ENCODE measurements at regions not wholly inside any gene's neighbourhood (a gene's known extent, or its start where the extent isn't known, plus 50 kb on each side); places are given as distances from the start of the nearest gene placed in this dataset.

DNA sequence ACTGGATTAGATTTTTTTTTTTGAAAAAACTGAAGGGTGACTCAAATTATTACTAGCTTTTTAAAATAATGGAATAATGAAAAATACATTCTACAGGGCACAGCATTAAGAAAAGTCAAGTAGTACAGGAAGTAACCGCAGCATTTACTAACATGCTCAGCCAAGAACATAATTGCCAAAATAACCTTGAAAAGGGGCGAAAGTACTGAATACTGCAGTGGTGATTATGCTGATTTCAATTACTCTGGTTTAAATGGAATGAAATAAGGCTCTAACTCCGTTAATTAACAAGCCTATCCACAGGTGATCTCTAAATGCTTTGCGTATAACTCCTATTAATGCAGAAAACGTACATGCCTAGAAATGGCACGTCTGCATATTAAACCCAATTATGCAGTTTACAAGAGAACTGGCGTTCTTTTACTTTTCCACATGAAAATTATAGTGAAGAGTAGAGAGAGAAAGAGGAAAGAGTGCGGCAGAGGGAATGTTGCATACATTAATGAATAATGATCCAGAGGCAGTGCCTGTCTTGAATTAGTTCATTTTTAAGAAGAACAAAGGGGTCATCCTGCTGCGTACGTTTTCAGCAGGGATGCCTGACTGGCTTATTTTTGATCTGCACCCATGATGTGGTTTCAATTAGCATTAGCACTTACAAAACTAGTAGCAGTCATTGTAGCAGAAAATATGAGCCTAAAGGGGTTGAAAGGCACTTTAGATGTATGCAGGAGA is 612.4 kb downstream of the NYAP2 start:
- Histone ChIP-seq H3K36me3 (ENCODE audit: control insufficient read depth in 4 of 4, insufficient read depth in 4 of 4, low read length in 4 of 4) (no peaks in the 10 kb centered on the region), H3K9ac (ENCODE audit: insufficient read depth in 1 of 2, low read length in 2 of 2) (no peak overlapping the region), H3K4me3 (no peak overlapping the region), H3K9me3 (ENCODE audit: control insufficient read depth in 4 of 4, insufficient read depth in 3 of 4, low read length in 3 of 4) (no peaks in the 10 kb centered on the region), H3K4me1 (ENCODE audit: control insufficient read depth in 5 of 5, insufficient read depth in 5 of 5, low read length in 5 of 5) (no peaks in the 10 kb centered on the region), H3K27ac (ENCODE audit: low read depth in 1 of 2, low read length in 1 of 2) (no peak overlapping the region), H3K27me3 (ENCODE audit: control insufficient read depth in 3 of 3, insufficient read depth in 3 of 3, low read length in 2 of 3) (no peaks in the 10 kb centered on the region)
- TF ChIP-seq, protein P1, sequence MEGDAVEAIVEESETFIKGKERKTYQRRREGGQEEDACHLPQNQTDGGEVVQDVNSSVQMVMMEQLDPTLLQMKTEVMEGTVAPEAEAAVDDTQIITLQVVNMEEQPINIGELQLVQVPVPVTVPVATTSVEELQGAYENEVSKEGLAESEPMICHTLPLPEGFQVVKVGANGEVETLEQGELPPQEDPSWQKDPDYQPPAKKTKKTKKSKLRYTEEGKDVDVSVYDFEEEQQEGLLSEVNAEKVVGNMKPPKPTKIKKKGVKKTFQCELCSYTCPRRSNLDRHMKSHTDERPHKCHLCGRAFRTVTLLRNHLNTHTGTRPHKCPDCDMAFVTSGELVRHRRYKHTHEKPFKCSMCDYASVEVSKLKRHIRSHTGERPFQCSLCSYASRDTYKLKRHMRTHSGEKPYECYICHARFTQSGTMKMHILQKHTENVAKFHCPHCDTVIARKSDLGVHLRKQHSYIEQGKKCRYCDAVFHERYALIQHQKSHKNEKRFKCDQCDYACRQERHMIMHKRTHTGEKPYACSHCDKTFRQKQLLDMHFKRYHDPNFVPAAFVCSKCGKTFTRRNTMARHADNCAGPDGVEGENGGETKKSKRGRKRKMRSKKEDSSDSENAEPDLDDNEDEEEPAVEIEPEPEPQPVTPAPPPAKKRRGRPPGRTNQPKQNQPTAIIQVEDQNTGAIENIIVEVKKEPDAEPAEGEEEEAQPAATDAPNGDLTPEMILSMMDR (IDR thresholded peaks at IDR 0.05; ENCODE audit: control extremely low read depth, extremely low read depth) = no peak
- ATAC-seq (ENCODE audit: insufficient read depth, low FRiP score) (no peak), DNase-seq (no peak)
- WGBS, 2 donors = 90 to 93% methylated on average over 10 of the region's 10 CpGs

DNA sequence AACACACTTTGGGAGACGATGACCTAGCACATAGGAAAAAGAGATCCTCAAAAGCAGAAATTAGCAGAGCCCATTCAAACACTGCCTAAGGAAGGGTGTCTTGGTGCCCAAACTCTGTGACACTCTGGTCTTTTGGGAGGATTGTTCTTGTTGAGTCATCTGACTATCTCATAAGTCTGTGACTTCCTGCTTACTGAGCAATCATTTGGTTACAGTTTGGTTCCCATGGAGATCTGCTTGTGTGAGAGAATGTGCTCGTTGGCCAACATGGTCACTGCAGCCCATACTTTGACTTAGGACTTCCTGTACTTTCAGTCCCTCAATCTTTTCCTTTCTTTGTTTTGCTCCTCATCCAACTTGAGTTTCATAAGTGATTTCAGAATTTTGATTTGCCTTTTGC is 602.9 kb downstream of the NYAP2 start:
- ATAC-seq (ENCODE audit: insufficient read depth, low FRiP score) = peak; percentile 68
- DNase-seq = peak in 2 of 3 donors; percentile 27 to 53
- Histone ChIP-seq H3K36me3 (ENCODE audit: control insufficient read depth in 4 of 4, insufficient read depth in 4 of 4, low read length in 4 of 4) (no peaks in the 10 kb centered on the region), H3K27me3 (ENCODE audit: control insufficient read depth in 3 of 3, insufficient read depth in 3 of 3, low read length in 2 of 3) (no peaks in the 10 kb centered on the region), H3K4me3 (no peak overlapping the region), H3K9ac (ENCODE audit: insufficient read depth in 1 of 2, low read length in 2 of 2) (no peak overlapping the region), H3K9me3 (ENCODE audit: control insufficient read depth in 4 of 4, insufficient read depth in 3 of 4, low read length in 3 of 4) (no peaks in the 10 kb centered on the region), H3K4me1 (ENCODE audit: control insufficient read depth in 5 of 5, insufficient read depth in 5 of 5, low read length in 5 of 5) (no peaks in the 10 kb centered on the region), H3K27ac (ENCODE audit: low read depth in 1 of 2, low read length in 1 of 2) (no peak overlapping the region)
- WGBS, 2 donors = 45 to 49% methylated on average over 2 of the region's 2 CpGs
- TF ChIP-seq, protein P1 (IDR thresholded peaks at IDR 0.05; ENCODE audit: control extremely low read depth, extremely low read depth) = no peak

DNA sequence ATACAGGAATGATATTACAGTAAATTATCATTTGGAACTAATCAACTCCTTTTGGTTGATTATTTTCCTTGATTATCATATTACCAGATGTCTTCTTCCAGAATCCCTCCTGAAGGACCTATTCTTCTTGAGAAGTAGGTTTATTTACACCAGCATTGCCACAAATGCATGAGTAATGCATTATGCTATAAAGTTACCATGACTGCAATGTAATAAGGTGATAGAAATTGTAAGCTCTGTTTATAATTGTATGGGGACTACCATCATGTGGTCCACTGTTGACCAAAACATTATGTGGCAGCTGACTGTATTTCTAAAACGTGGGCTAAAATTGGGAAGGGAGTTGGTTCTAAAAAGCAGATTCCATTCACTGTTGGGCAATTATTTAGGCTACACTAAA is 602.2 kb downstream of the NYAP2 start:
- no peak overlapping the region for H3K27ac ChIP-seq (ENCODE audit: low read depth in 1 of 2, low read length in 1 of 2)
- DNase-seq = no peak
- H3K27me3 ChIP-seq (ENCODE audit: control insufficient read depth in 3 of 3, insufficient read depth in 3 of 3, low read length in 2 of 3) = no peaks in the 10 kb centered on the region
- H3K4me3 ChIP-seq = no peak overlapping the region
- no peak for ATAC-seq (ENCODE audit: insufficient read depth, low FRiP score)
- H3K36me3 ChIP-seq (ENCODE audit: control insufficient read depth in 4 of 4, insufficient read depth in 4 of 4, low read length in 4 of 4) = no peaks in the 10 kb centered on the region
- no peak overlapping the region for H3K9ac ChIP-seq (ENCODE audit: insufficient read depth in 1 of 2, low read length in 2 of 2)
- 72 to 84% methylated on average over 1 of the region's 1 CpG for WGBS, 2 donors
- no peaks in the 10 kb centered on the region for H3K4me1 ChIP-seq (ENCODE audit: control insufficient read depth in 5 of 5, insufficient read depth in 5 of 5, low read length in 5 of 5)
- H3K9me3 ChIP-seq (ENCODE audit: control insufficient read depth in 4 of 4, insufficient read depth in 3 of 4, low read length in 3 of 4) = no peaks in the 10 kb centered on the region
- TF ChIP-seq, protein P1 (IDR thresholded peaks at IDR 0.05; ENCODE audit: control extremely low read depth, extremely low read depth) = no peak

DNA sequence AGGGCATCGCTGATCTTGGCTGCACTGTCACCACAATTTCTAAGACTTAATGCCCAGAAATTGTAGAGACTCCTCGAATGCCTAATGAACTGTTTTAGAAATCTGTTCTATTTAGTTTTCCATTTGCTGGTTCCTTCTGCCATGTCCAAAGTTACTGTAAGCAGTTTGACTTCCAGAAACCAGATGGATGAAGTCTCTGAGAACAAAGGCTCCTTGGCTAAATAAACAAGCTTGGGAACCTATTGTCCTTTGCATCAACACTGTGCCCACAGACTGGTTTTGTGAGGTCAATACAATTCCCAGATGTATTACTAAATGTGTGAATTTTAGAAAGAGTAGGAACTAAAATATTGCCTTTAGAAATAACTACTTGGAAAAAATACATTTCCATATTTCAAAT is 600.2 kb downstream of the NYAP2 start:
- H3K27me3 ChIP-seq (ENCODE audit: control insufficient read depth in 3 of 3, insufficient read depth in 3 of 3, low read length in 2 of 3) = no peaks in the 10 kb centered on the region
- DNase-seq (peak in 1 of 3 donors; percentile 8), ATAC-seq (ENCODE audit: insufficient read depth, low FRiP score) (no peak)
- WGBS, 2 donors = 76 to 86% methylated on average over 2 of the region's 2 CpGs
- H3K9ac ChIP-seq (ENCODE audit: insufficient read depth in 1 of 2, low read length in 2 of 2) = no peak overlapping the region
- no peaks in the 10 kb centered on the region for H3K36me3 ChIP-seq (ENCODE audit: control insufficient read depth in 4 of 4, insufficient read depth in 4 of 4, low read length in 4 of 4)
- TF ChIP-seq, protein P1 (IDR thresholded peaks at IDR 0.05; ENCODE audit: control extremely low read depth, extremely low read depth) = no peak
- peaks cover 0 to 13% (median 5%) of the 10 kb centered on the region in 5 donors for H3K4me1 ChIP-seq (ENCODE audit: control insufficient read depth in 5 of 5, insufficient read depth in 5 of 5, low read length in 5 of 5)
- H3K27ac ChIP-seq (ENCODE audit: low read depth in 1 of 2, low read length in 1 of 2) = no peak overlapping the region
- H3K4me3 ChIP-seq = no peak overlapping the region
- H3K9me3 ChIP-seq (ENCODE audit: control insufficient read depth in 4 of 4, insufficient read depth in 3 of 4, low read length in 3 of 4) = no peaks in the 10 kb centered on the region

All from lung (tissue), 11 donors.